Osteoblast (primary cell): ENCODE measurements at regions not wholly inside any gene's neighbourhood (a gene's known extent, or its start where the extent isn't known, plus 50 kb on each side); places are given as distances from the start of the nearest gene placed in this dataset.
A peak's percentile ranks its signal among the peaks of the same experiment; 100 is the strongest.

Experiments used
- DNase-seq: peaks from one replicate; pipeline ENCODE4 v3.0.0; 2011; ENCODE audit warnings: low spot score, mixed read lengths; ENCODE audit not compliant: insufficient read length; ENCODE audit errors: missing footprints
- H2AFZ ChIP-seq: 2 replicates; pipeline ENCODE4 v1.6.0; 2011; ENCODE audit warnings: mild to moderate bottlenecking, low read length
- H3K27ac ChIP-seq: 2 replicates; pipeline ENCODE4 v1.5.1; 2011; ENCODE audit warnings: mild to moderate bottlenecking, low read depth, low read length, moderate library complexity
- H3K27me3 ChIP-seq: 2 replicates; pipeline ENCODE4 v1.6.0; 2012; ENCODE audit warnings: mild to moderate bottlenecking, control low read depth, inconsistent platforms, low read length, moderate library complexity; ENCODE audit not compliant: insufficient read depth
- H3K36me3 ChIP-seq: 2 replicates; pipeline ENCODE4 v1.5.1; 2011; ENCODE audit warnings: mild to moderate bottlenecking, low read length, control low read depth, moderate library complexity; ENCODE audit not compliant: insufficient read depth
- H3K4me1 ChIP-seq: 2 replicates; pipeline ENCODE4 v1.5.1; 2011; ENCODE audit warnings: mild to moderate bottlenecking, low read length, control low read depth, moderate library complexity; ENCODE audit not compliant: insufficient read depth
- H3K4me2 ChIP-seq: 2 replicates; pipeline ENCODE4 v1.6.0; 2011; ENCODE audit warnings: mild to moderate bottlenecking, low read length; ENCODE audit not compliant: insufficient read depth
- H3K4me3 ChIP-seq: fragments of 200-600 bp; sonication (generic); 3 replicates; pipeline ENCODE4 v1.5.1; 2012; ENCODE audit warnings: mild to moderate bottlenecking, low read length, inconsistent platforms; ENCODE audit not compliant: insufficient read depth
- H3K79me2 ChIP-seq: 2 replicates; pipeline ENCODE4 v1.6.0; 2012; ENCODE audit warnings: mild to moderate bottlenecking, low read length, control low read depth, inconsistent platforms; ENCODE audit not compliant: insufficient read depth
- H3K9me3 ChIP-seq: 2 replicates; pipeline ENCODE4 v1.5.1; 2011; ENCODE audit warnings: low read depth, low read length, control low read depth
- H4K20me1 ChIP-seq: 2 replicates; pipeline ENCODE4 v1.6.0; 2012; ENCODE audit warnings: mild to moderate bottlenecking, low read length, control low read depth; ENCODE audit not compliant: insufficient read depth
- TF ChIP-seq, protein P1 (sequence below): IDR thresholded peaks from 2 replicates; pipeline ENCODE4 v1.5.1; 2011; ENCODE audit warnings: mild to moderate bottlenecking, low read depth, low read length, moderate library complexity; ENCODE audit errors: extremely low read depth

DNA sequence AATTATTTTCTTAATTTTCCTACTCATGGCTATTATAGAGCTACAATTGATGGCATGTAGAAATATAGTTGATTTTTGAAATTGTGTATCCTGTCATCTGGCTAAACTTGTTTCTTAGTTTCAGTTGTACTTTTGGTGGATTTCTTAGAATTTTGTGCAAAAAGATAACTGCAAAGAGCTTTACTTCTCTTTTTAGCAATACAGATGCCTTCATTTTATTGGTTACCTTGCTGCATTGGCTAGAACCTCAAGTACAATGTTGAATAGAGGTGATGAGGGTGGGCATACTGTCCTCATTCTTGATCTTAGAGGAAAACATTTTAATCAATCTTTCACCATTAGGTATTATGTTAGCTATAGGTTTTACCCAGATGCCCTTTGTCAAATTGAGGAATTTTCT lies 67.9 kb downstream of the METRNL start:
- Histone ChIP-seq H3K27me3 (peaks cover 5% of the 10 kb centered on the region), H3K36me3 (no peaks in the 10 kb centered on the region), H3K9me3 (no peaks in the 10 kb centered on the region), H3K27ac (no peak overlapping the region), H3K79me2 (no peaks in the 10 kb centered on the region), H4K20me1 (no peaks in the 10 kb centered on the region), H3K4me1 (peaks cover 12% of the 10 kb centered on the region), H3K4me2 (no peak overlapping the region), H3K4me3 (no peak overlapping the region), H2AFZ (no peak overlapping the region)
- TF ChIP-seq, protein P1, sequence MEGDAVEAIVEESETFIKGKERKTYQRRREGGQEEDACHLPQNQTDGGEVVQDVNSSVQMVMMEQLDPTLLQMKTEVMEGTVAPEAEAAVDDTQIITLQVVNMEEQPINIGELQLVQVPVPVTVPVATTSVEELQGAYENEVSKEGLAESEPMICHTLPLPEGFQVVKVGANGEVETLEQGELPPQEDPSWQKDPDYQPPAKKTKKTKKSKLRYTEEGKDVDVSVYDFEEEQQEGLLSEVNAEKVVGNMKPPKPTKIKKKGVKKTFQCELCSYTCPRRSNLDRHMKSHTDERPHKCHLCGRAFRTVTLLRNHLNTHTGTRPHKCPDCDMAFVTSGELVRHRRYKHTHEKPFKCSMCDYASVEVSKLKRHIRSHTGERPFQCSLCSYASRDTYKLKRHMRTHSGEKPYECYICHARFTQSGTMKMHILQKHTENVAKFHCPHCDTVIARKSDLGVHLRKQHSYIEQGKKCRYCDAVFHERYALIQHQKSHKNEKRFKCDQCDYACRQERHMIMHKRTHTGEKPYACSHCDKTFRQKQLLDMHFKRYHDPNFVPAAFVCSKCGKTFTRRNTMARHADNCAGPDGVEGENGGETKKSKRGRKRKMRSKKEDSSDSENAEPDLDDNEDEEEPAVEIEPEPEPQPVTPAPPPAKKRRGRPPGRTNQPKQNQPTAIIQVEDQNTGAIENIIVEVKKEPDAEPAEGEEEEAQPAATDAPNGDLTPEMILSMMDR = no peak
- DNase-seq = no peak

DNA sequence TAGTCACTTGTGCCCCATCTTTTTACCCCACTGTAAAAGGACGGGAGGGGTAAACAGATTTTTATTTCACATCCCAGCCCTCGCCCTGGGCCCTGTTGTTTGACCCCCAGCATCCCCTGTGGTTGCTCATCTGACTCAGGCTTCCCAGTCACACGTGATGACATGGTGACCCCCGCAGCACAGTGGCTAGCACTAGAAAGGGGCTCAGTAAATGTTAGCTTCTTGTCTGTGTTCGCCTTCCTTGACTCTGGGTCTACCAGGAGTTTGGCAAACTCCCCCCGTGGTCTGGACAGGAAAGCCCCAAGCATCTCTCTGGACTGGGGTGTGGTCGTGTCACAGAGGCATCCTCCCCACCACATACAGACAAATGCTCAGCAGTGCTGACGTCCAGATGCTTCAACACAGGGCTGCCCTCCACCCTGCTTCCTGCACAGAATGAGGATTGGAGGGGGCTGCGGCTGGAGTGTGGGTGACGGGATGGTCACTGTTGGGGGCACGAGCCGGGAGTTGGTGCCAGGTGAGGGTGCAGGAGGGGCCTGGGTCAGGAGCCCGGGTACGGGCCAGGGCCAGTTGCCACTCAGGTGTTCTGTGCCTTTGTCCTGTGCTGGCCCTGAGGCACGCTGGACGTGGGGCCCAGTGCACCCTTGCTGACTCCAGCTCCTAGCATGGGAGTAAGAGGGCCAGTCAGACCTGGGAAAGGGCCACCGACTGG lies 69.1 kb downstream of the METRNL start:
- no peaks in the 10 kb centered on the region for H3K9me3 ChIP-seq
- no peak for DNase-seq
- H3K4me2 ChIP-seq = no peak overlapping the region
- H3K79me2 ChIP-seq = no peaks in the 10 kb centered on the region
- TF ChIP-seq, protein P1 = no peak
- H2AFZ ChIP-seq = no peak overlapping the region
- H3K27me3 ChIP-seq = peaks cover 5% of the 10 kb centered on the region
- no peaks in the 10 kb centered on the region for H4K20me1 ChIP-seq
- H3K4me3 ChIP-seq = no peak overlapping the region
- no peak overlapping the region for H3K27ac ChIP-seq
- peaks cover 12% of the 10 kb centered on the region for H3K4me1 ChIP-seq
- no peaks in the 10 kb centered on the region for H3K36me3 ChIP-seq

DNA sequence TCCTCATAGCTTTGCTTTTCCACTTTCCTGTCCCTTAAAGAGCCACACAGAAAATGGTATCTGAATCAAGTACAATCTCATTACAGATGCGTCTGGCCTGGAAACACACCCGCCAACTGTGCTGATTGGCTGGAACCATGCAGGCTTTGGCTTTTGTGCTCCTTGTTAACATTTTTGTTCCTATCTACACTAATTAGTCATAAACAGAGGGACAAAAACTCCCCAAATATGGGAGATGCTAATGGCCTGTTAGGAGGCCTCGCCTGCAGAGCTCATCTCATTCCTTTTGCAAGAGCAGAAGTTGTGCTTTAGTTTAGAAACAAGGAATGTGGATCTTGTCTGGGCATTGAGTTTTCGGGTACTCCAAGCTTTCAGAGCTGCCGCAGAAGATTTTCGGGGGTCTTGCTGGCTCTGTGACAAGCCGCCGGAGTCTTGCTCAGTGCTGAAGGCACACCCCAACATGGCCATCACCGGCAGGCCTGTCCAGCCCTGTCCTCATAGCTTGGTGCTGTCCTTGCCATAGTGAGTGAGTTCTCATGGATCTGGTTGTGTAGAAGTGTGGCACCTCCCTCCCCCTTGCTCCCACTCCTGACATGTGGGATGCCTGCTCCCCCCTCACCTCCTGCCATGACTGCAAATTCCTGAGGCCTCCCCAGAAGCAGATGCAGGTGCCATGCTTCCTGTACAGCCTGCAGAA lies 69.8 kb downstream of the METRNL start:
- Histone ChIP-seq H2AFZ (no peak overlapping the region), H3K9me3 (no peaks in the 10 kb centered on the region), H3K27me3 (peaks cover 5% of the 10 kb centered on the region), H3K36me3 (no peaks in the 10 kb centered on the region), H4K20me1 (no peaks in the 10 kb centered on the region), H3K79me2 (no peaks in the 10 kb centered on the region), H3K27ac (no peak overlapping the region), H3K4me2 (no peak overlapping the region), H3K4me3 (no peak overlapping the region), H3K4me1 (peaks cover 12% of the 10 kb centered on the region)
- DNase-seq = no peak
- TF ChIP-seq, protein P1 = no peak

DNA sequence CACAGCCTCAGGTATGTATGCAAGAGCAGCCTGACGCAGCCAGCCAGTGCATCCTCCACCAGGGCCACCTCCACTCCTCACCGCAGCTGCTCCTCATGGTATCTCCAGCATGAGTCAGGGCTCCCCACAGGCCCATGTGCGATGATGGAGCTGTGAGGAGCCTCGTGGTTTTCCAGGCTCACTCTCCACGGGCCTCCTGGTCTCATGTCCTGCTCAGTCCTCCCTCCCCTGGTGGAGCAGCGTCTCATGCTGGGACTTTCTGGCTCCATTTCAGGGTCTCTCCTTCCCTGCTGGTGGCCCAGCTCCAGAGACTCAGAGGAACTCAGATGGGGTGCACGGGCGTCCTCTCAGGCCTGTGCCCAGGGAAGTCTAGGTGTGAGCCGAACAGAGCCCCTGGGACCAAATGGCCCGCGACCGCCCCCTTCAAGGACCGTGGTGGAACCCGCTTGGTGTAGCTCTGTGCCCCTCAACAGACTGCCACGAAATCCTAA lies 70.4 kb downstream of the METRNL start:
- no peak overlapping the region for H3K4me3 ChIP-seq
- H3K27me3 ChIP-seq = peaks cover 5% of the 10 kb centered on the region
- no peak overlapping the region for H3K4me2 ChIP-seq
- peaks cover 5% of the 10 kb centered on the region for H3K4me1 ChIP-seq
- no peaks in the 10 kb centered on the region for H3K36me3 ChIP-seq
- no peaks in the 10 kb centered on the region for H3K9me3 ChIP-seq
- H3K79me2 ChIP-seq = no peaks in the 10 kb centered on the region
- peak; percentile 87 for DNase-seq
- TF ChIP-seq, protein P1 = no peak
- no peak overlapping the region for H2AFZ ChIP-seq
- H4K20me1 ChIP-seq = no peaks in the 10 kb centered on the region
- H3K27ac ChIP-seq = no peak overlapping the region
